ENCODE measurements at regions not wholly inside any gene's neighbourhood (a gene's known extent, or its start where the extent isn't known, plus 50 kb on each side); places are given as distances from the start of the nearest gene placed in this dataset.
"Not testable (repeated sequence)": the region's sequence is repeated elsewhere in the genome, so short reads cannot be mapped to it uniquely, and the experiment has no call there.

DNA sequence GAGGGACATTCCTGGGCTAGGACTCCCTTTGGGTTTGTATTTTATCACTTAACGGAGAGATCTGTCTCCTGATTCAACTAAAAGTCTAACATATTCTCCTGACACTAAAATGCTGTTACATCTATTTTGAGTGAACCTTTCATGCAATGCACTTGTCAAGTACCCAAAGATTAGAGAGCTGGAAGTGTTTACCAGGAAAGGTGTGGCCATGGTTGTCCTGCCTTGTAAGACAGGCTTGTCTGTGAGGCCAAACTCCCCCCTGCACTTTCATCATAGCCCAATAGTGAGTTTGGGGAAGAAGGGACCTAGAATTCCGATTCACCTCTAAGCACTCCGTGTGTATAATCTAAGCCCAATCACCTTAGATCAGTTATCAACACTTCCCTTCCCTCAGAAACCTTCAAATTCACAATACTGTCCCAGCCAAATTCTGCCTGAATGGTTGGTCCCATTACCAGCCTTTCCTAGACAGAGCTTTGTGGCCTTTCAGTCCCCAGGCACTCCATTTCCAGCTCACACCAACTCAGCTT is 162.6 kb upstream of the NAMPT start:
- TF ChIP-seq, protein P1, sequence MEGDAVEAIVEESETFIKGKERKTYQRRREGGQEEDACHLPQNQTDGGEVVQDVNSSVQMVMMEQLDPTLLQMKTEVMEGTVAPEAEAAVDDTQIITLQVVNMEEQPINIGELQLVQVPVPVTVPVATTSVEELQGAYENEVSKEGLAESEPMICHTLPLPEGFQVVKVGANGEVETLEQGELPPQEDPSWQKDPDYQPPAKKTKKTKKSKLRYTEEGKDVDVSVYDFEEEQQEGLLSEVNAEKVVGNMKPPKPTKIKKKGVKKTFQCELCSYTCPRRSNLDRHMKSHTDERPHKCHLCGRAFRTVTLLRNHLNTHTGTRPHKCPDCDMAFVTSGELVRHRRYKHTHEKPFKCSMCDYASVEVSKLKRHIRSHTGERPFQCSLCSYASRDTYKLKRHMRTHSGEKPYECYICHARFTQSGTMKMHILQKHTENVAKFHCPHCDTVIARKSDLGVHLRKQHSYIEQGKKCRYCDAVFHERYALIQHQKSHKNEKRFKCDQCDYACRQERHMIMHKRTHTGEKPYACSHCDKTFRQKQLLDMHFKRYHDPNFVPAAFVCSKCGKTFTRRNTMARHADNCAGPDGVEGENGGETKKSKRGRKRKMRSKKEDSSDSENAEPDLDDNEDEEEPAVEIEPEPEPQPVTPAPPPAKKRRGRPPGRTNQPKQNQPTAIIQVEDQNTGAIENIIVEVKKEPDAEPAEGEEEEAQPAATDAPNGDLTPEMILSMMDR (IDR thresholded peaks at IDR 0.05; ENCODE audit: insufficient read depth, low read length, severe bottlenecking): no peak
- H3K4me3 ChIP-seq (ENCODE audit: low read depth, low read length): no peak overlapping the region
- DNase-seq (ENCODE audit: low read depth) (no peak), FAIRE-seq (no peak)
- no peaks in the 10 kb centered on the region for H3K36me3 ChIP-seq (ENCODE audit: control insufficient read depth, insufficient read depth, low read length)
- H3K27me3 ChIP-seq (ENCODE audit: control insufficient read depth, insufficient read depth, low read length): no peaks in the 10 kb centered on the region

DNA sequence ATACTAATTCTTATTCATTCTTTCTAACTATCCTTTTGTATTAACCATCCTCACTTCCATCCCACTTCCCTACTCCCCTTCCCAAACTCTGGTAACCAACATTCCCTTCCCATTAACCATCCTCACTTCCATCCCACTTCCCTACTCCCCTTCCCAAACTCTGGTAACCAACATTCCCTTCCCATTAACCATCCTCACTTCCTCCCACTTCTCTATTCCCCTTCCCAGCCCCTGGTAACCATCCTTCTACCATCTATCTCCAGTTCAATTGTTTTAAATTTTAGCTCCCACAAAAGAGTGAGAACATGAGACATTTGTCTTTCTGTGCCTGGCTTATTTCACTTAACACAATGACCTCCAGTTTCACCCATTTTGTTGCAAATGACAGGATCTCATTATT is 160.6 kb upstream of the NAMPT start:
- H3K27me3 ChIP-seq (ENCODE audit: control insufficient read depth, insufficient read depth, low read length); DNase-seq (ENCODE audit: low read depth); H3K36me3 ChIP-seq (ENCODE audit: control insufficient read depth, insufficient read depth, low read length); H3K4me3 ChIP-seq (ENCODE audit: low read depth, low read length); FAIRE-seq: not testable (repeated sequence)

DNA sequence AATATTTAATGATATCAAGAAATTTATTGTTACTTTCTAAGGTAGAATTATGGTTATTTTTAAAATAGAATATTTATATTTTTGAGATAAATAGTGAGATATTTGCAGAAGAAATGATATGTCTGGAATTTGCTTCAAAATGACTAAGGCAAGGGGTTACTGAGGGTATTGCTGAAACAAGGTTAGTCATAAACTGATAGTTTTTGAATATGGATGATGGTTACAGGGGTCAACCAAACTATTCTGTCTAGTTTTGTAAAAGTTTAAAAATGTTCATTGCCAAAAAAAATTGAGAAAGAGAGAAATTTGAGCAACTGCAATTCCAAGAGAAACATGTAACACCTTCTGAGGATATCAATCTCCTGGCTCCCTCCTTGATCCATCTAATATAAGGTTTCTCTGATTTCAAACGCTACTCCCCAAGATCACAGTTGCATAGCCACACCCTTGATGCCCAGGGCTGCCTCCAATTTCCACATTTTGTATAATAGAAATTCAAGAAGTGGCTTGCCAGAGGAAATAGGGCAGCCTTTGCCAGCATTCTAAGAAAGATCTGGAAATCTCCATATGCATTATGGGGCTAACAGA is 159.4 kb upstream of the NAMPT start:
- Histone ChIP-seq H3K36me3 (ENCODE audit: control insufficient read depth, insufficient read depth, low read length) (no peaks in the 10 kb centered on the region), H3K4me3 (ENCODE audit: low read depth, low read length) (no peak overlapping the region), H3K27me3 (ENCODE audit: control insufficient read depth, insufficient read depth, low read length) (no peaks in the 10 kb centered on the region)
- DNase-seq (ENCODE audit: low read depth) (no peak), FAIRE-seq (no peak)
- TF ChIP-seq, protein P1 (IDR thresholded peaks at IDR 0.05; ENCODE audit: insufficient read depth, low read length, severe bottlenecking): no peak

DNA sequence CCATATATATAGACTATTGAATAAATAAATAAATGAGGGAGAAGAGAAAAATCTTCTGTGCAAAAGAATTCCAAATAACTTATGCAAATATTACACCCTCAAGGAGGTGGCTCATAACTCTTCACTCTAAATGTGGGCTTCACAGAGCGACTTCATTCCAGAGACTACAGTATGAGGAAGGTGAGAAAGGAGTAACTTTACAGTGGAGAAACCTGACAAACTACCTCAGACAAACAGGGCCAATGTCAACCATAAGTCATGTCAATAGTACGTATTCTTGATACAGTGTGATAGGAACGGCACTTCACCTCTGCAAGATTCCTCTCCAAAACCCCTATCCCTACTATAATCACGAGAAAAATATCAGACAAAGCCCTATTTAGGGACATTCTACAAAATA is 158.4 kb upstream of the NAMPT start:
- no peak for FAIRE-seq

DNA sequence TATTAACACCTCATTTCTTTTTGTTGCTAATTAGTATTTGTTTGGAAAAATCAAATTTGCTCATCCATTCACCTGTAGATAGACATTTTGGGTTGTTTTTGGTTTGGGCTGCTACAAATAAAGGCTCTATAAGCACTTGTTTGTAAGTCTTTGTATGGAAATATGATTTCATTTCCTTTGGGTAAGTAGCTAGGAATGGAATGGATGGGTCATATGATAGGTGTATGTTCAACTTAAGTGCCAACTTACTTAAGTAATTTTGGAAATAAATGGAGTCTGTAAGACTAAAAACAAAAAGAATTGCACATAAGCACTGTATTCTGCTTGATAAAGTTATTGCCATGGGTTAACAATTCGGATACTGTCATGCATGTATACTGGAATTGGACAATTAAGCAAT is 157.7 kb upstream of the NAMPT start:
- Histone ChIP-seq H3K27me3 (ENCODE audit: control insufficient read depth, insufficient read depth, low read length) (no peaks in the 10 kb centered on the region), H3K4me3 (ENCODE audit: low read depth, low read length) (no peak overlapping the region), H3K36me3 (ENCODE audit: control insufficient read depth, insufficient read depth, low read length) (no peaks in the 10 kb centered on the region)
- FAIRE-seq (no peak), DNase-seq (ENCODE audit: low read depth) (peak; percentile 52)
- TF ChIP-seq, protein P1 (IDR thresholded peaks at IDR 0.05; ENCODE audit: insufficient read depth, low read length, severe bottlenecking): no peak

More for the DNA sequence above, 158.4 kb upstream of the NAMPT start:
- Histone ChIP-seq H3K4me3 (ENCODE audit: low read depth, low read length) (no peak overlapping the region), H3K27me3 (ENCODE audit: control insufficient read depth, insufficient read depth, low read length) (no peaks in the 10 kb centered on the region), H3K36me3 (ENCODE audit: control insufficient read depth, insufficient read depth, low read length) (no peaks in the 10 kb centered on the region)
- no peak for DNase-seq (ENCODE audit: low read depth)
- TF ChIP-seq, protein P1 (IDR thresholded peaks at IDR 0.05; ENCODE audit: insufficient read depth, low read length, severe bottlenecking): no peak

DNA sequence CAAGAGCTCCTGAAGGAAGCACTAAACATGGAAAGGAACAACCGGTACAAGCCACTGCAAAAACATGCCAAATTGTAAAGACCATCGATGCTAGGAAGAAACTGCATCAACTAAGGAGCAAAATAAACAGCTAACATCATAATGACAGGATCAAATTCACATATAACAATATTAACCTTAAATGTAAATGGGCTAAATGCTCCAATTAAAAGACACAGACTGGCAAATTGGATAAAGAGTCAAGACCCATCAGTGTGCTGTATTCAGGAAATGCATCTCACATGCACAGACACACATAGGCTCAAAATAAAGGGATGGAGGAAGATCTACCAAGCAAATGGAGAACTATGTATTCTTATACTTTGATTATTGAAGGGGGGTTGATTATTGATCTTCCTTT is 156.6 kb upstream of the NAMPT start:
- not testable (repeated sequence) for H3K4me3 ChIP-seq (ENCODE audit: low read depth, low read length); H3K36me3 ChIP-seq (ENCODE audit: control insufficient read depth, insufficient read depth, low read length); FAIRE-seq; H3K27me3 ChIP-seq (ENCODE audit: control insufficient read depth, insufficient read depth, low read length); DNase-seq (ENCODE audit: low read depth)

DNA sequence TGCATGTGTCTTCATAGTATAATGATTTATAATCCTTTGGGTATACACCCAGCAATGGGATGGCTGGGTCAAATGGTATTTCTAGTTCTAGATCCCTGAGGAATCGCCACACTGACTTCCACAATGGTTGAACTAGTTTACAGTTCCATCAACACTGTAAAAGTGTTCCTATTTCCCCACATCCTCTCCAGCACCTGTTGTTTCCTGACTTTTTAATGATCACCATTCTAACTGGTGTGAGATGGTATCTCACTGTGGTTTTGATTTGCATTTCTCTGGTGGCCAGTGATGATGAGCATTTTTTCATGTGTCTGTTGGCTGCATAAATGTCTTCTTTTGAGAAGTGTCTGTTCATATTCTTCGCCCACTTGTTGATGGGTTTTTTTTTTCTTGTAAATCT is 152.2 kb upstream of the NAMPT start:
- DNase-seq (ENCODE audit: low read depth): not testable (repeated sequence)

More for the DNA sequence above, 152.2 kb upstream of the NAMPT start:
- H3K4me3 ChIP-seq (ENCODE audit: low read depth, low read length); FAIRE-seq; H3K27me3 ChIP-seq (ENCODE audit: control insufficient read depth, insufficient read depth, low read length); H3K36me3 ChIP-seq (ENCODE audit: control insufficient read depth, insufficient read depth, low read length): not testable (repeated sequence)
